HG02642 (cell line): ENCODE measurements at regions not wholly inside any gene's neighbourhood (a gene's known extent, or its start where the extent isn't known, plus 50 kb on each side); places are given as distances from the start of the nearest gene placed in this dataset.
A peak's percentile ranks its signal among the peaks of the same experiment; 100 is the strongest.
"Not testable (repeated sequence)": the region's sequence is repeated elsewhere in the genome, so short reads cannot be mapped to it uniquely, and the experiment has no call there.

ENCODE experiments used
- ATAC-seq: cut with Tn5 transposase; IDR thresholded peaks from one replicate; pipeline ENCODE4 v1.9.1; 2021; ENCODE audit warnings: mild to moderate bottlenecking; ENCODE audit not compliant: unreplicated experiment, poor library complexity

GRCh38 chr7:142451817-142452216 lies 194.0 kb upstream of the PRSS58 start:
- ATAC-seq, result no peak

- no peak for ATAC-seq
Observed at GRCh38 chr7:142451296-142451695, 193.4 kb upstream of the PRSS58 start.

GRCh38 chr7:142450695-142451094 lies 192.8 kb upstream of the PRSS58 start:
- no peak for ATAC-seq

GRCh38 chr7:142450206-142450605 lies 192.3 kb upstream of the PRSS58 start:
- no peak for ATAC-seq

GRCh38 chr7:142448857-142449256 lies 191.0 kb upstream of the PRSS58 start:
- not testable (repeated sequence) for ATAC-seq

- no peak for ATAC-seq
Observed at GRCh38 chr7:142447762-142448161, 189.9 kb upstream of the PRSS58 start.

GRCh38 chr7:142445019-142445686 lies 187.3 kb upstream of the PRSS58 start:
- ATAC-seq, result no peak

- ATAC-seq, result no peak
Observed at GRCh38 chr7:142443216-142444010, 185.6 kb upstream of the PRSS58 start.

- ATAC-seq, result no peak
Observed at GRCh38 chr7:142442396-142442795, 184.5 kb upstream of the PRSS58 start.

GRCh38 chr7:142440906-142441411 lies 183.1 kb upstream of the PRSS58 start:
- no peak for ATAC-seq

- ATAC-seq, result no peak
Observed at GRCh38 chr7:142440219-142440905, 182.5 kb upstream of the PRSS58 start.

- peak; percentile 46 for ATAC-seq
Observed at GRCh38 chr7:142439739-142440138, 181.9 kb upstream of the PRSS58 start.

GRCh38 chr7:142438923-142439515 lies 181.2 kb upstream of the PRSS58 start:
- no peak for ATAC-seq

GRCh38 chr7:142438235-142438922 lies 180.5 kb upstream of the PRSS58 start:
- no peak for ATAC-seq

GRCh38 chr7:142437741-142438140 lies 179.9 kb upstream of the PRSS58 start:
- no peak for ATAC-seq

GRCh38 chr7:142436601-142437000 lies 178.7 kb upstream of the PRSS58 start:
- no peak for ATAC-seq

- not testable (repeated sequence) for ATAC-seq
Observed at GRCh38 chr7:142435606-142436005, 177.7 kb upstream of the PRSS58 start.

GRCh38 chr7:142434666-142435167 lies 176.9 kb upstream of the PRSS58 start:
- no peak for ATAC-seq

GRCh38 chr7:142434133-142434532 lies 176.3 kb upstream of the PRSS58 start:
- ATAC-seq, result not testable (repeated sequence)

GRCh38 chr7:142432377-142432776 lies 174.5 kb upstream of the PRSS58 start:
- no peak for ATAC-seq
